PC-9 (cell line): ENCODE measurements at regions not wholly inside any gene's neighbourhood (a gene's known extent, or its start where the extent isn't known, plus 50 kb on each side); places are given as distances from the start of the nearest gene placed in this dataset.

Experiments
- CTCF ChIP-seq: fragments of 200-600 bp; sonication (generic); conservative IDR thresholded peaks from 2 replicates; pipeline ENCODE4 v1.6.1; 2017; ENCODE audit warnings: mixed run types, antibody characterized with exemption, mild to moderate bottlenecking, moderate library complexity
- EZH2 ChIP-seq: fragments of 200-600 bp; sonication (generic); IDR thresholded peaks from 2 replicates; pipeline ENCODE4 v1.8.0; 2017; ENCODE audit warnings: antibody characterized with exemption, low read depth

- no peak for TF ChIP-seq CTCF
- TF ChIP-seq EZH2, result no peak
These were observed 380.5 kb downstream of the SFMBT2 start for GRCh38 chr10:7030134-7030855.
